ENCODE measurements at regions not wholly inside any gene's neighbourhood (a gene's known extent, or its start where the extent isn't known, plus 50 kb on each side); places are given as distances from the start of the nearest gene placed in this dataset.
"Not testable (repeated sequence)": the region's sequence is repeated elsewhere in the genome, so short reads cannot be mapped to it uniquely, and the experiment has no call there.

- no peak for ATAC-seq
- DNase-seq, result no peak
- intact Hi-C loops (cut with DNase I), result no loop called here
- TF ChIP-seq, protein P1, sequence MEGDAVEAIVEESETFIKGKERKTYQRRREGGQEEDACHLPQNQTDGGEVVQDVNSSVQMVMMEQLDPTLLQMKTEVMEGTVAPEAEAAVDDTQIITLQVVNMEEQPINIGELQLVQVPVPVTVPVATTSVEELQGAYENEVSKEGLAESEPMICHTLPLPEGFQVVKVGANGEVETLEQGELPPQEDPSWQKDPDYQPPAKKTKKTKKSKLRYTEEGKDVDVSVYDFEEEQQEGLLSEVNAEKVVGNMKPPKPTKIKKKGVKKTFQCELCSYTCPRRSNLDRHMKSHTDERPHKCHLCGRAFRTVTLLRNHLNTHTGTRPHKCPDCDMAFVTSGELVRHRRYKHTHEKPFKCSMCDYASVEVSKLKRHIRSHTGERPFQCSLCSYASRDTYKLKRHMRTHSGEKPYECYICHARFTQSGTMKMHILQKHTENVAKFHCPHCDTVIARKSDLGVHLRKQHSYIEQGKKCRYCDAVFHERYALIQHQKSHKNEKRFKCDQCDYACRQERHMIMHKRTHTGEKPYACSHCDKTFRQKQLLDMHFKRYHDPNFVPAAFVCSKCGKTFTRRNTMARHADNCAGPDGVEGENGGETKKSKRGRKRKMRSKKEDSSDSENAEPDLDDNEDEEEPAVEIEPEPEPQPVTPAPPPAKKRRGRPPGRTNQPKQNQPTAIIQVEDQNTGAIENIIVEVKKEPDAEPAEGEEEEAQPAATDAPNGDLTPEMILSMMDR (IDR thresholded peaks at IDR 0.05), result no peak
- Histone ChIP-seq H3K4me3 (no peak overlapping the region), H3K36me3 (no peaks in the 10 kb centered on the region), H3K9me3 (no peaks in the 10 kb centered on the region), H3K4me1 (no peaks in the 10 kb centered on the region), H3K27me3 (no peaks in the 10 kb centered on the region), H3K27ac (no peak overlapping the region)
Measured at GRCh38 chr13:93038187-93038586, 188.4 kb upstream of the GPC6 start.

- H3K9me3 ChIP-seq, result no peaks in the 10 kb centered on the region
- no peak overlapping the region for H3K4me3 ChIP-seq
- no peaks in the 10 kb centered on the region for H3K27me3 ChIP-seq
- no peaks in the 10 kb centered on the region for H3K36me3 ChIP-seq
- no peaks in the 10 kb centered on the region for H3K4me1 ChIP-seq
- TF ChIP-seq, protein P1 (IDR thresholded peaks at IDR 0.05), result no peak
- DNase-seq (no peak), ATAC-seq (no peak)
- H3K27ac ChIP-seq, result no peak overlapping the region
- intact Hi-C loops (cut with DNase I), result no loop called here
Measured at GRCh38 chr13:93039131-93039530, 187.5 kb upstream of the GPC6 start.

- H3K27ac ChIP-seq; intact Hi-C loops (cut with DNase I); H3K4me1 ChIP-seq; H3K36me3 ChIP-seq; DNase-seq; H3K27me3 ChIP-seq; ATAC-seq; H3K9me3 ChIP-seq; H3K4me3 ChIP-seq: not testable (repeated sequence)
Measured at GRCh38 chr13:93041566-93041965, 185.0 kb upstream of the GPC6 start.

DNA sequence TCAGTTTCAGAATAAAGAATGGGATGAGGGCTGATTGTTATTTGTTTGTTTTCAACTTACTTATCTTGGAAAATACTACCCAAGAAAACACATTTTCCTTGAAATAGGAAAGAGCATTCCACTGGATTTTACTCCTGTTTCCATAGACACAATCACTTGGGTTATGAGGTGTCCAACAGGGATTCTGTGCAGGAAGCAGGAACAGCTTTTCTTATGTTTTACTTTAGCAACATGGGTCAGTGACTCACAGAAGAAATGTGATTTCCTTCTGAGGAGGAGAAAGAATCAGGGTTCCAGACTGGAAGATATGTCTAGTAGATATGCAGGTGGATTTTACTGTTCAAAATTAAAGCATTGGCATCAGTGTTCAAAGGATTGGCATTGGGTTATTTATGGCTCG lies 180.8 kb upstream of the GPC6 start:
- H3K4me3 ChIP-seq, result no peak overlapping the region
- H3K4me1 ChIP-seq, result no peaks in the 10 kb centered on the region
- no peak for DNase-seq
- ATAC-seq, result no peak
- no peaks in the 10 kb centered on the region for H3K9me3 ChIP-seq
- no peaks in the 10 kb centered on the region for H3K36me3 ChIP-seq
- H3K27ac ChIP-seq, result no peak overlapping the region
- no peaks in the 10 kb centered on the region for H3K27me3 ChIP-seq
- TF ChIP-seq, protein P1 (IDR thresholded peaks at IDR 0.05), result no peak
- intact Hi-C loops (cut with DNase I), result no loop called here

DNA sequence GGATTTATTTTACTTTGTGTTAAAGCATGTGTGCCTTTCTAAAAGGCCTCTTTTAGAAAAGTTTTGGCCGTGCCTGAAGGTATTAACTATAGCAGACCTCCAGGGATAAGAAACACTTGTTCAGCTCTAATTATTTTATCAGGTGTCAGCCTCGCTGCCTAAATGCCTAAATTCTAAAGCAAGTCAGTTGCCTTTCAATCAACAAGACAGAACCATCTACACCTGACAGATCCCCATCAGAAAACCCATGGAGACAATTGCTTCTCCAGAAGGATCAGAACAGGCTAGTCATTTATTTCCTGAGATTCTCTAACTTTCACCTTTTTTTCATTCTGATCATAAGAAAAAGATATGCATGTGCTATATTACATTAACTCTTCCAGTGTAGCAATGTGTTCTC lies 171.4 kb upstream of the GPC6 start:
- no peaks in the 10 kb centered on the region for H3K4me1 ChIP-seq
- no peaks in the 10 kb centered on the region for H3K36me3 ChIP-seq
- H3K27ac ChIP-seq, result no peak overlapping the region
- intact Hi-C loops (cut with DNase I), result no loop called here
- DNase-seq, result no peak
- H3K27me3 ChIP-seq, result no peaks in the 10 kb centered on the region
- H3K4me3 ChIP-seq, result no peak overlapping the region
- H3K9me3 ChIP-seq, result no peaks in the 10 kb centered on the region
- ATAC-seq, result no peak
- TF ChIP-seq, protein P1 (IDR thresholded peaks at IDR 0.05), result no peak

DNA sequence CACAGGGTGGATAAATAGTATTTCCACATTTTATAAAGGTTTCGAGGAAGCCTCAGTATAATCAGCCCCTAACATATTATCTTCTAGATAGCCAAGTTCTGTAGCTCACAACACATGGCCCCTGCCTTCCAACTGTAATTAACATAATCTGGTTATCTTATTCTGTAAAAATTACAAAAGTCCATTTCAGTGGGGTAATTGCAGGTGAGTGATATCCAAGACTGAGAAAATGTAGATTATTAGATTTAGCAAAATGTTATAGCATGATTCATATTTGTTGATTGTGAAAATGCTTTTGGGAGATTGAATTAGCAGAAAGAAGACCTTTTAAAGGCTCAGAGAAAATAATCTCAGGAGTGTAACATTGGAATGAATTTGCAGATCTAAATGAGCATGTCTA lies 168.3 kb upstream of the GPC6 start:
- Histone ChIP-seq H3K4me1 (no peaks in the 10 kb centered on the region), H3K4me3 (no peak overlapping the region), H3K36me3 (no peaks in the 10 kb centered on the region), H3K9me3 (no peaks in the 10 kb centered on the region), H3K27me3 (no peaks in the 10 kb centered on the region), H3K27ac (no peak overlapping the region)
- intact Hi-C loops (cut with DNase I), result no loop called here
- ATAC-seq (no peak), DNase-seq (no peak)
- TF ChIP-seq, protein P1 (IDR thresholded peaks at IDR 0.05), result no peak

All from upper lobe of right lung (tissue), 1 donor.